ENCODE measurements at regions not wholly inside any gene's neighbourhood (a gene's known extent, or its start where the extent isn't known, plus 50 kb on each side); places are given as distances from the start of the nearest gene placed in this dataset.

DNA sequence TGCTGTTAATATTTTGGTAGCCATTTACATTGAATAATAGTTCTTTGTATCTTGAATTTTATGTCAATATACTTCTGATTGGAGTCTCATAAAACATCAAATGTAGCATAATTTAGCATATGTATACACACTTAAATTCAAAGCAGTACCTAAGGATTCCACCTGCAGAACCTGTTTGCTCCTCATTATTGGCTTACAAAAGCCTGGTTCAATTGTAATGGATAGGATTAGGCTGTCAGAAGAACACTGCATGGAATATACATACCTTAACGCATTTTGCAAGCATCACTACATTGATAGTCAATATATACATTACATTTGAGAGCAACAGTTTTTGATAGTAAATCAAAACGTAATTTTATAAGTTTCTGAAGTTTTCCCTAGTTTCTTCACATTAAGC lies 711.3 kb upstream of the COX7C start:
- Mint-ChIP-seq H3K4me3 (ENCODE audit: unreplicated experiment) (no peak overlapping the region), H3K9me3 (ENCODE audit: low read depth) (no peaks in the 10 kb centered on the region), H3K36me3 (ENCODE audit: low read depth) (no peaks in the 10 kb centered on the region), H3K27ac (ENCODE audit: unreplicated experiment) (no peak overlapping the region), H3K27me3 (ENCODE audit: low read depth) (peaks cover 11% of the 10 kb centered on the region), H3K4me1 (ENCODE audit: low read depth) (no peaks in the 10 kb centered on the region)
- TF ChIP-seq, protein P1, sequence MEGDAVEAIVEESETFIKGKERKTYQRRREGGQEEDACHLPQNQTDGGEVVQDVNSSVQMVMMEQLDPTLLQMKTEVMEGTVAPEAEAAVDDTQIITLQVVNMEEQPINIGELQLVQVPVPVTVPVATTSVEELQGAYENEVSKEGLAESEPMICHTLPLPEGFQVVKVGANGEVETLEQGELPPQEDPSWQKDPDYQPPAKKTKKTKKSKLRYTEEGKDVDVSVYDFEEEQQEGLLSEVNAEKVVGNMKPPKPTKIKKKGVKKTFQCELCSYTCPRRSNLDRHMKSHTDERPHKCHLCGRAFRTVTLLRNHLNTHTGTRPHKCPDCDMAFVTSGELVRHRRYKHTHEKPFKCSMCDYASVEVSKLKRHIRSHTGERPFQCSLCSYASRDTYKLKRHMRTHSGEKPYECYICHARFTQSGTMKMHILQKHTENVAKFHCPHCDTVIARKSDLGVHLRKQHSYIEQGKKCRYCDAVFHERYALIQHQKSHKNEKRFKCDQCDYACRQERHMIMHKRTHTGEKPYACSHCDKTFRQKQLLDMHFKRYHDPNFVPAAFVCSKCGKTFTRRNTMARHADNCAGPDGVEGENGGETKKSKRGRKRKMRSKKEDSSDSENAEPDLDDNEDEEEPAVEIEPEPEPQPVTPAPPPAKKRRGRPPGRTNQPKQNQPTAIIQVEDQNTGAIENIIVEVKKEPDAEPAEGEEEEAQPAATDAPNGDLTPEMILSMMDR (IDR thresholded peaks at IDR 0.05), result no peak
- no peak for DNase-seq (ENCODE audit: low spot score)

- DNase-seq (ENCODE audit: low spot score), result no peak
- no peaks in the 10 kb centered on the region for H3K36me3 Mint-ChIP-seq (ENCODE audit: low read depth)
- peaks cover 2% of the 10 kb centered on the region for H3K27me3 Mint-ChIP-seq (ENCODE audit: low read depth)
- H3K4me3 Mint-ChIP-seq (ENCODE audit: unreplicated experiment), result no peak overlapping the region
- no peak overlapping the region for H3K27ac Mint-ChIP-seq (ENCODE audit: unreplicated experiment)
- H3K4me1 Mint-ChIP-seq (ENCODE audit: low read depth), result no peaks in the 10 kb centered on the region
- TF ChIP-seq, protein P1 (IDR thresholded peaks at IDR 0.05), result no peak
- no peaks in the 10 kb centered on the region for H3K9me3 Mint-ChIP-seq (ENCODE audit: low read depth)
These were observed 707.4 kb upstream of the COX7C start for GRCh38 chr5:85910335-85910734.

GRCh38 chr5:85920984-85921383 lies 696.8 kb upstream of the COX7C start:
- Mint-ChIP-seq H3K4me1 (ENCODE audit: low read depth) (no peaks in the 10 kb centered on the region), H3K36me3 (ENCODE audit: low read depth) (peaks cover 2% of the 10 kb centered on the region), H3K9me3 (ENCODE audit: low read depth) (peaks cover 21% of the 10 kb centered on the region), H3K4me3 (ENCODE audit: unreplicated experiment) (no peak overlapping the region), H3K27ac (ENCODE audit: unreplicated experiment) (no peak overlapping the region), H3K27me3 (ENCODE audit: low read depth) (peaks cover 1% of the 10 kb centered on the region)
- TF ChIP-seq, protein P1 (IDR thresholded peaks at IDR 0.05), result no peak
- DNase-seq (ENCODE audit: low spot score), result no peak

DNA sequence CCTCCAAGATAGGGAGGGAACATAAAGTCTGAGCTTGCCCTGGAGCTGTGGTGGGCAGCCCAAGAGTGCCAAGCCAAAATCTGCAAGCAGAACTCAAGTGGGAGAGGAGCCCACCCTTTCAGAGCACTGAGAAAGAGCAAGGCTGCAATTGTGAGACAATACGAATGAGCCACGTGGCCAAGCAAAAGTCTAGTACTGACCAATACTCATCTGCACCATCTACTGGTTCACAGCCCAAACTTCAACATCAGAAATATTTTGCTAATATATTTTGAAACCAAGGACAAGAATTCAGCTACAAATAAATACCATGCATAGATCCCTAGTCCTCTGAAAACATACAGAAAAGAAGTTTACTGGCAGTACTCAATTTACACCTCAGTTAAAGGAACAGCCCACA lies 696.2 kb upstream of the COX7C start:
- no peak overlapping the region for H3K27ac Mint-ChIP-seq (ENCODE audit: unreplicated experiment)
- no peaks in the 10 kb centered on the region for H3K4me1 Mint-ChIP-seq (ENCODE audit: low read depth)
- peaks cover 1% of the 10 kb centered on the region for H3K27me3 Mint-ChIP-seq (ENCODE audit: low read depth)
- H3K36me3 Mint-ChIP-seq (ENCODE audit: low read depth), result peaks cover 2% of the 10 kb centered on the region
- H3K9me3 Mint-ChIP-seq (ENCODE audit: low read depth), result peaks cover 25% of the 10 kb centered on the region
- TF ChIP-seq, protein P1 (IDR thresholded peaks at IDR 0.05), result peak; percentile 12
- no peak for DNase-seq (ENCODE audit: low spot score)
- no peak overlapping the region for H3K4me3 Mint-ChIP-seq (ENCODE audit: unreplicated experiment)

DNA sequence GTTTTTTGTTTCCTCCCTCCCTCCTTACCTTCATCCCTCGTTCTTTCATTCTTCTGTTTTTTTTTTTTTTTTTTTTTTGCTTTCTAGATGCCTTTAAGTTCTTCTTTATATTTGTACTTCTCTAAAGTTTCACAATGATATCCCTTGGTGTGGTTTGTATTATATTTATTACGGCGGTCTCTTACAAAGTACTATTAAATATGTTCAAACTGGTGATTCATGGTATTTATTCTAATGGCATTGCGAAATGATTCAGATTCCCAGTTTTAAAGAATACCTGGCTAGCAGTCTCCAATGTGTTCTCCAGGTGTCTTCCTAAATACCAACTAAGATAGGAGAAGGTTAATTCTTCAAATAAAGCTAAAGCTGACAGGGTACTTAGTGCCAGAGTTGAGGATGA lies 690.1 kb upstream of the COX7C start:
- Mint-ChIP-seq H3K27me3 (ENCODE audit: low read depth) (no peaks in the 10 kb centered on the region), H3K9me3 (ENCODE audit: low read depth) (peaks cover 22% of the 10 kb centered on the region), H3K36me3 (ENCODE audit: low read depth) (peaks cover 2% of the 10 kb centered on the region), H3K27ac (ENCODE audit: unreplicated experiment) (no peak overlapping the region), H3K4me1 (ENCODE audit: low read depth) (no peaks in the 10 kb centered on the region), H3K4me3 (ENCODE audit: unreplicated experiment) (no peak overlapping the region)
- TF ChIP-seq, protein P1 (IDR thresholded peaks at IDR 0.05), result no peak
- DNase-seq (ENCODE audit: low spot score), result no peak
